GM18868 (cell line): ENCODE measurements at regions not wholly inside any gene's neighbourhood (a gene's known extent, or its start where the extent isn't known, plus 50 kb on each side); places are given as distances from the start of the nearest gene placed in this dataset.
A peak's percentile ranks its signal among the peaks of the same experiment; 100 is the strongest.

ENCODE experiments used
- ATAC-seq: cut with Tn5 transposase; IDR thresholded peaks from one replicate; pipeline ENCODE4 v1.9.1; 2021; ENCODE audit warnings: mild to moderate bottlenecking, moderate library complexity; ENCODE audit not compliant: unreplicated experiment

GRCh38 chr9:8189881-8190280 lies 390.3 kb upstream of the DMAC1 start:
- ATAC-seq = no peak

- no peak for ATAC-seq
Measured at GRCh38 chr9:8188723-8189407, 389.3 kb upstream of the DMAC1 start.

GRCh38 chr9:8186560-8186959 lies 387.0 kb upstream of the DMAC1 start:
- ATAC-seq = peak; percentile 69

GRCh38 chr9:8183618-8184017 lies 384.0 kb upstream of the DMAC1 start:
- ATAC-seq = no peak

- no peak for ATAC-seq
Measured at GRCh38 chr9:8179381-8180053, 379.9 kb upstream of the DMAC1 start.

- ATAC-seq = no peak
Measured at GRCh38 chr9:8172000-8172399, 372.4 kb upstream of the DMAC1 start.

GRCh38 chr9:8168916-8169438 lies 369.4 kb upstream of the DMAC1 start:
- no peak for ATAC-seq

GRCh38 chr9:8160787-8161186 lies 361.2 kb upstream of the DMAC1 start:
- no peak for ATAC-seq

- no peak for ATAC-seq
Measured at GRCh38 chr9:8158574-8158973, 359.0 kb upstream of the DMAC1 start.

- ATAC-seq = no peak
Measured at GRCh38 chr9:8157683-8158324, 358.2 kb upstream of the DMAC1 start.

GRCh38 chr9:8156346-8156745 lies 356.8 kb upstream of the DMAC1 start:
- no peak for ATAC-seq

GRCh38 chr9:8155706-8156105 lies 356.1 kb upstream of the DMAC1 start:
- no peak for ATAC-seq

GRCh38 chr9:8143677-8144076 lies 344.1 kb upstream of the DMAC1 start:
- no peak for ATAC-seq

- ATAC-seq = no peak
Measured at GRCh38 chr9:8140557-8140956, 341.0 kb upstream of the DMAC1 start.

- ATAC-seq = no peak
Measured at GRCh38 chr9:8139756-8140155, 340.2 kb upstream of the DMAC1 start.

- no peak for ATAC-seq
Measured at GRCh38 chr9:8136477-8136876, 336.9 kb upstream of the DMAC1 start.

- no peak for ATAC-seq
Measured at GRCh38 chr9:8134635-8135034, 335.1 kb upstream of the DMAC1 start.

GRCh38 chr9:8133606-8134005 lies 334.0 kb upstream of the DMAC1 start:
- no peak for ATAC-seq

GRCh38 chr9:8115570-8115969 lies 316.0 kb upstream of the DMAC1 start:
- peak; percentile 56 for ATAC-seq

- ATAC-seq = no peak
Measured at GRCh38 chr9:8114826-8115225, 315.2 kb upstream of the DMAC1 start.

GRCh38 chr9:8106362-8106761 lies 306.8 kb upstream of the DMAC1 start:
- no peak for ATAC-seq

- ATAC-seq = no peak
Measured at GRCh38 chr9:8101607-8102006, 302.0 kb upstream of the DMAC1 start.
